HL-60 (cell line): ENCODE measurements at regions not wholly inside any gene's neighbourhood (a gene's known extent, or its start where the extent isn't known, plus 50 kb on each side); places are given as distances from the start of the nearest gene placed in this dataset.

Experiments used
- GABPA ChIP-seq: IDR thresholded peaks from 2 replicates; pipeline ENCODE4 v1.6.1; 2012; ENCODE audit warnings: low read depth
- POLR2AphosphoS5 ChIP-seq: IDR thresholded peaks from 2 replicates; pipeline ENCODE4 v1.6.1; 2012; ENCODE audit warnings: low read depth
- SPI1 ChIP-seq: IDR thresholded peaks from 2 replicates; pipeline ENCODE4 v1.6.1; 2012; ENCODE audit warnings: low read depth, mild to moderate bottlenecking, borderline replicate concordance
- TF ChIP-seq, protein P1 (sequence below): IDR thresholded peaks from one replicate; pipeline ENCODE4 v1.5.1; 2011; ENCODE audit warnings: low read length, control low read depth, inconsistent platforms; ENCODE audit not compliant: insufficient read depth
- TF ChIP-seq, protein P2 (sequence below): IDR thresholded peaks from 2 replicates; pipeline ENCODE4 v1.6.1; 2012; ENCODE audit warnings: low read depth; ENCODE audit not compliant: insufficient replicate concordance

DNA sequence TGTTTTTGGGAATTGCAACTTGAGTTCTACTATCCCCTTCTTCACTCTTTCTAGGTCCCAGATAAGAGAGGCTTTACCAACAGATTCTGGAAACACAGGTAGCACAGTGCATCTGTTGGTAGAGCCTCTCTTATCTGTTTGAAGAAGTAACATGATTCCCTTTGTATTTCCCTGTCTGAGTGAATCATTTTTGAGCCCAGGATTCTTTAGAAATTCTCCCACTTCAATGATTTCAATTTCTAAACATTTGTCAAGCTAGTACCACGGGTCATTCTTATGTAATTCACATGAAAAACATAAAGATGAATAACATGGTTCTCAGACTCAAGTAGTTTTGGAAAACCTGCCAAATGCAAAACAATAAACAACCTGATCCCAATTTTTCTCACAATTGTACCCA is 72.0 kb upstream of the DUSP10 start:
- TF ChIP-seq, protein P1, sequence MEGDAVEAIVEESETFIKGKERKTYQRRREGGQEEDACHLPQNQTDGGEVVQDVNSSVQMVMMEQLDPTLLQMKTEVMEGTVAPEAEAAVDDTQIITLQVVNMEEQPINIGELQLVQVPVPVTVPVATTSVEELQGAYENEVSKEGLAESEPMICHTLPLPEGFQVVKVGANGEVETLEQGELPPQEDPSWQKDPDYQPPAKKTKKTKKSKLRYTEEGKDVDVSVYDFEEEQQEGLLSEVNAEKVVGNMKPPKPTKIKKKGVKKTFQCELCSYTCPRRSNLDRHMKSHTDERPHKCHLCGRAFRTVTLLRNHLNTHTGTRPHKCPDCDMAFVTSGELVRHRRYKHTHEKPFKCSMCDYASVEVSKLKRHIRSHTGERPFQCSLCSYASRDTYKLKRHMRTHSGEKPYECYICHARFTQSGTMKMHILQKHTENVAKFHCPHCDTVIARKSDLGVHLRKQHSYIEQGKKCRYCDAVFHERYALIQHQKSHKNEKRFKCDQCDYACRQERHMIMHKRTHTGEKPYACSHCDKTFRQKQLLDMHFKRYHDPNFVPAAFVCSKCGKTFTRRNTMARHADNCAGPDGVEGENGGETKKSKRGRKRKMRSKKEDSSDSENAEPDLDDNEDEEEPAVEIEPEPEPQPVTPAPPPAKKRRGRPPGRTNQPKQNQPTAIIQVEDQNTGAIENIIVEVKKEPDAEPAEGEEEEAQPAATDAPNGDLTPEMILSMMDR: no peak
- no peak for TF ChIP-seq POLR2AphosphoS5
- no peak for TF ChIP-seq SPI1
- TF ChIP-seq, protein P2, sequence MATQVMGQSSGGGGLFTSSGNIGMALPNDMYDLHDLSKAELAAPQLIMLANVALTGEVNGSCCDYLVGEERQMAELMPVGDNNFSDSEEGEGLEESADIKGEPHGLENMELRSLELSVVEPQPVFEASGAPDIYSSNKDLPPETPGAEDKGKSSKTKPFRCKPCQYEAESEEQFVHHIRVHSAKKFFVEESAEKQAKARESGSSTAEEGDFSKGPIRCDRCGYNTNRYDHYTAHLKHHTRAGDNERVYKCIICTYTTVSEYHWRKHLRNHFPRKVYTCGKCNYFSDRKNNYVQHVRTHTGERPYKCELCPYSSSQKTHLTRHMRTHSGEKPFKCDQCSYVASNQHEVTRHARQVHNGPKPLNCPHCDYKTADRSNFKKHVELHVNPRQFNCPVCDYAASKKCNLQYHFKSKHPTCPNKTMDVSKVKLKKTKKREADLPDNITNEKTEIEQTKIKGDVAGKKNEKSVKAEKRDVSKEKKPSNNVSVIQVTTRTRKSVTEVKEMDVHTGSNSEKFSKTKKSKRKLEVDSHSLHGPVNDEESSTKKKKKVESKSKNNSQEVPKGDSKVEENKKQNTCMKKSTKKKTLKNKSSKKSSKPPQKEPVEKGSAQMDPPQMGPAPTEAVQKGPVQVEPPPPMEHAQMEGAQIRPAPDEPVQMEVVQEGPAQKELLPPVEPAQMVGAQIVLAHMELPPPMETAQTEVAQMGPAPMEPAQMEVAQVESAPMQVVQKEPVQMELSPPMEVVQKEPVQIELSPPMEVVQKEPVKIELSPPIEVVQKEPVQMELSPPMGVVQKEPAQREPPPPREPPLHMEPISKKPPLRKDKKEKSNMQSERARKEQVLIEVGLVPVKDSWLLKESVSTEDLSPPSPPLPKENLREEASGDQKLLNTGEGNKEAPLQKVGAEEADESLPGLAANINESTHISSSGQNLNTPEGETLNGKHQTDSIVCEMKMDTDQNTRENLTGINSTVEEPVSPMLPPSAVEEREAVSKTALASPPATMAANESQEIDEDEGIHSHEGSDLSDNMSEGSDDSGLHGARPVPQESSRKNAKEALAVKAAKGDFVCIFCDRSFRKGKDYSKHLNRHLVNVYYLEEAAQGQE: no peak
- no peak for TF ChIP-seq GABPA
